HEK293 (cell line): ENCODE measurements at regions not wholly inside any gene's neighbourhood (a gene's known extent, or its start where the extent isn't known, plus 50 kb on each side); places are given as distances from the start of the nearest gene placed in this dataset.

Experiments used
- CTCF ChIA-PET: fragments of 350-600 bp; formaldehyde crosslinking; extraction: SDS; loops from one replicate; lab custom pipeline; 2021; ENCODE audit warnings: antibody characterized with exemption; lab: Yijun Ruan, JAX
- POLR2A ChIA-PET: fragments of 300-600 bp; formaldehyde crosslinking; extraction: SDS; loops from one replicate; lab custom pipeline; 2020; ENCODE audit warnings: antibody characterized with exemption, inconsistent platforms; lab: Yijun Ruan, JAX
- H3K27ac ChIP-seq: fragments of 200-500 bp; sonication (Bioruptor generic); 2 replicates; pipeline ENCODE4 v1.5.1; 2014; ENCODE audit warnings: low read depth, low read length, control low read depth, inconsistent platforms; ENCODE audit errors: extremely low read depth
- H3K36me3 ChIP-seq, 2 experiments: fragments of 200-500 bp in 1 of 2; sonication (Bioruptor generic) in 1 of 2; 1 replicate in 1 of 2; 2 replicates in 1 of 2; pipeline ENCODE4 v1.5.1; 2014 to 2017; ENCODE audit warnings: inconsistent platforms in 2 of 2, low read length in 2 of 2; ENCODE audit not compliant: control insufficient read depth in 2 of 2, insufficient read depth in 1 of 2
- H3K4me1 ChIP-seq: fragments of 200-500 bp; sonication (Bioruptor generic); 2 replicates; pipeline ENCODE4 v1.5.1; 2014; ENCODE audit warnings: mild to moderate bottlenecking, low read length, inconsistent platforms; ENCODE audit not compliant: control insufficient read depth, insufficient read depth
- H3K4me3 ChIP-seq: 2 replicates; pipeline ENCODE4 v1.5.1; 2011; ENCODE audit warnings: low read depth, mild to moderate bottlenecking, control low read depth, low read length, moderate library complexity
- H3K9me3 ChIP-seq: fragments of 200-500 bp; sonication (Bioruptor generic); 2 replicates; pipeline ENCODE4 v1.5.1; 2014; ENCODE audit warnings: low read depth, low read length, inconsistent platforms; ENCODE audit not compliant: control insufficient read depth, insufficient read depth
- GLI4 ChIP-seq: fragments of 450-650 bp; formaldehyde crosslinking; IDR thresholded peaks from 2 replicates; pipeline ENCODE4 v1.5.1; 2016; ENCODE audit warnings: missing biosample characterization, missing genetic modification characterization
- HOXA7 ChIP-seq: sonication (generic); formaldehyde crosslinking; IDR thresholded peaks from 2 replicates; pipeline ENCODE4 v1.8.1; 2022; ENCODE audit warnings: missing genetic modification reagents, borderline replicate concordance
- HOXC10 ChIP-seq: sonication (generic); formaldehyde crosslinking; IDR thresholded peaks from 2 replicates; pipeline ENCODE4 v1.8.1; 2023; ENCODE audit warnings: mild to moderate bottlenecking, missing genetic modification reagents
- ZNF10 ChIP-seq: fragments of 450-650 bp; formaldehyde crosslinking; IDR thresholded peaks from 2 replicates; pipeline ENCODE4 v1.5.1; 2017; ENCODE audit warnings: missing biosample characterization, missing genetic modification characterization
- ZNF121 ChIP-seq: fragments of 450-650 bp; formaldehyde crosslinking; IDR thresholded peaks from 2 replicates; pipeline ENCODE4 v1.5.1; 2016; ENCODE audit warnings: missing biosample characterization, missing genetic modification characterization
- ZNF341 ChIP-seq: fragments of 450-650 bp; formaldehyde crosslinking; IDR thresholded peaks from 2 replicates; pipeline ENCODE4; 2016; ENCODE audit warnings: low read depth, missing biosample characterization, missing genetic modification characterization
- ZNF423 ChIP-seq: fragments of 450-650 bp; formaldehyde crosslinking; IDR thresholded peaks from 2 replicates; pipeline ENCODE4 v1.5.1; 2016; ENCODE audit warnings: missing biosample characterization, missing genetic modification characterization
- ZNF501 ChIP-seq: fragments of 450-650 bp; formaldehyde crosslinking; IDR thresholded peaks from 2 replicates; pipeline ENCODE4 v1.5.1; 2016; ENCODE audit warnings: missing biosample characterization, missing genetic modification characterization
- ZNF548 ChIP-seq: fragments of 450-650 bp; formaldehyde crosslinking; IDR thresholded peaks from 2 replicates; pipeline ENCODE4 v1.5.1; 2016; ENCODE audit warnings: missing biosample characterization, missing genetic modification characterization
- ZNF585B ChIP-seq: fragments of 450-650 bp; formaldehyde crosslinking; IDR thresholded peaks from 2 replicates; pipeline ENCODE4 v1.5.1; 2016; ENCODE audit warnings: missing biosample characterization, missing genetic modification characterization
- ZNF830 ChIP-seq: fragments of 450-650 bp; IDR thresholded peaks from 2 replicates; pipeline ENCODE4 v1.5.0; 2018; ENCODE audit warnings: missing biosample characterization, missing genetic modification characterization, low read depth, mild to moderate bottlenecking, moderate library complexity
- ZSCAN16 ChIP-seq: fragments of 450-650 bp; formaldehyde crosslinking; IDR thresholded peaks from 2 replicates; pipeline ENCODE4 v1.5.1; 2016; ENCODE audit warnings: missing biosample characterization, missing genetic modification characterization
- TF ChIP-seq, protein P1 (sequence below): fragments of 450-650 bp; formaldehyde crosslinking; IDR thresholded peaks from 2 replicates; pipeline ENCODE4 v1.5.1; 2016; ENCODE audit warnings: missing biosample characterization, missing genetic modification characterization, borderline replicate concordance
- TF ChIP-seq, protein P2 (sequence below): fragments of 450-650 bp; formaldehyde crosslinking; IDR thresholded peaks from 2 replicates; pipeline ENCODE4 v1.5.1; 2016; ENCODE audit warnings: missing biosample characterization, missing genetic modification characterization
- TF ChIP-seq, protein P3 (sequence below): fragments of 450-650 bp; formaldehyde crosslinking; IDR thresholded peaks from 2 replicates; pipeline ENCODE4 v1.5.1; 2016; ENCODE audit warnings: missing biosample characterization, missing genetic modification characterization
- TF ChIP-seq, protein P4 (sequence below): fragments of 450-650 bp; formaldehyde crosslinking; IDR thresholded peaks from 2 replicates; pipeline ENCODE4 v1.5.1; 2017; ENCODE audit warnings: missing biosample characterization, missing genetic modification characterization
- TF ChIP-seq, protein P5 (sequence below): fragments of 450-650 bp; formaldehyde crosslinking; IDR thresholded peaks from 2 replicates; pipeline ENCODE4 v1.5.1; 2017; ENCODE audit warnings: missing biosample characterization, missing genetic modification characterization
- TF ChIP-seq, protein P6 (sequence below): fragments of 450-650 bp; formaldehyde crosslinking; IDR thresholded peaks from 2 replicates; pipeline ENCODE4 v1.5.1; 2016; ENCODE audit warnings: missing biosample characterization, missing genetic modification characterization

DNA sequence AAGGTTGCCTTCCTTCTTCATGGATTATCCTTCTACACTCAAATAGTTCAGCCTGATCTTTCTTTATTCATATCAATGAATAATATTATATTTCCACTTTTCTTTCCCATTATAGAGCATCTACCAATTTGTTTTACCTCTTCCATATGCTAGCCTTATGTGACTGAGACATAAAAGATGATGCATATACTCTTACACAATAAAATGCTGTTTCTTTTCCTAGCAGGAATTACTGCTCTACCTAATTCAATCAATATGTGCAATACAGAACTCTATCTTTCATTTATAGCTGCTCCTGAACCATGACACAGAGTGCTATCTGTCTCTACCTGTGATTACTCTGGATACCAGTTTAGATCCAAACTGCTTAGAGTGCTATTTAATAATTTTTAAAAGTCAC, 2334.0 kb downstream of the PCDH7 start:
- POLR2A ChIA-PET: no interaction called here
- Histone ChIP-seq H3K9me3 (no peaks in the 10 kb centered on the region), H3K36me3 (no peaks in the 10 kb centered on the region), H3K4me3 (no peak overlapping the region), H3K27ac (no peak overlapping the region), H3K4me1 (no peaks in the 10 kb centered on the region)
- TF ChIP-seq, protein P1, sequence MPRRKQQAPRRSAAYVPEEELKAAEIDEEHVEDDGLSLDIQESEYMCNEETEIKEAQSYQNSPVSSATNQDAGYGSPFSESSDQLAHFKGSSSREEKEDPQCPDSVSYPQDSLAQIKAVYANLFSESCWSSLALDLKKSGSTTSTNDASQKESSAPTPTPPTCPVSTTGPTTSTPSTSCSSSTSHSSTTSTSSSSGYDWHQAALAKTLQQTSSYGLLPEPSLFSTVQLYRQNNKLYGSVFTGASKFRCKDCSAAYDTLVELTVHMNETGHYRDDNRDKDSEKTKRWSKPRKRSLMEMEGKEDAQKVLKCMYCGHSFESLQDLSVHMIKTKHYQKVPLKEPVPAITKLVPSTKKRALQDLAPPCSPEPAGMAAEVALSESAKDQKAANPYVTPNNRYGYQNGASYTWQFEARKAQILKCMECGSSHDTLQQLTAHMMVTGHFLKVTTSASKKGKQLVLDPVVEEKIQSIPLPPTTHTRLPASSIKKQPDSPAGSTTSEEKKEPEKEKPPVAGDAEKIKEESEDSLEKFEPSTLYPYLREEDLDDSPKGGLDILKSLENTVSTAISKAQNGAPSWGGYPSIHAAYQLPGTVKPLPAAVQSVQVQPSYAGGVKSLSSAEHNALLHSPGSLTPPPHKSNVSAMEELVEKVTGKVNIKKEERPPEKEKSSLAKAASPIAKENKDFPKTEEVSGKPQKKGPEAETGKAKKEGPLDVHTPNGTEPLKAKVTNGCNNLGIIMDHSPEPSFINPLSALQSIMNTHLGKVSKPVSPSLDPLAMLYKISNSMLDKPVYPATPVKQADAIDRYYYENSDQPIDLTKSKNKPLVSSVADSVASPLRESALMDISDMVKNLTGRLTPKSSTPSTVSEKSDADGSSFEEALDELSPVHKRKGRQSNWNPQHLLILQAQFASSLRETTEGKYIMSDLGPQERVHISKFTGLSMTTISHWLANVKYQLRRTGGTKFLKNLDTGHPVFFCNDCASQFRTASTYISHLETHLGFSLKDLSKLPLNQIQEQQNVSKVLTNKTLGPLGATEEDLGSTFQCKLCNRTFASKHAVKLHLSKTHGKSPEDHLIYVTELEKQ (tag by site-specific recombination): no peak
- TF ChIP-seq, protein P2, sequence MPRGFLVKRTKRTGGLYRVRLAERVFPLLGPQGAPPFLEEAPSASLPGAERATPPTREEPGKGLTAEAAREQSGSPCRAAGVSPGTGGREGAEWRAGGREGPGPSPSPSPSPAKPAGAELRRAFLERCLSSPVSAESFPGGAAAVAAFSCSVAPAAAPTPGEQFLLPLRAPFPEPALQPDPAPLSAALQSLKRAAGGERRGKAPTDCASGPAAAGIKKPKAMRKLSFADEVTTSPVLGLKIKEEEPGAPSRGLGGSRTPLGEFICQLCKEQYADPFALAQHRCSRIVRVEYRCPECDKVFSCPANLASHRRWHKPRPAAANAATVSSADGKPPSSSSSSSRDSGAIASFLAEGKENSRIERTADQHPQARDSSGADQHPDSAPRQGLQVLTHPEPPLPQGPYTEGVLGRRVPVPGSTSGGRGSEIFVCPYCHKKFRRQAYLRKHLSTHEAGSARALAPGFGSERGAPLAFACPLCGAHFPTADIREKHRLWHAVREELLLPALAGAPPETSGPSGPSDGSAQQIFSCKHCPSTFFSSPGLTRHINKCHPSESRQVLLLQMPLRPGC (tag by site-specific recombination): no peak
- TF ChIP-seq ZNF121 (tag by site-specific recombination) (no peak), ZNF585B (tag by site-specific recombination) (no peak), ZNF548 (tag by site-specific recombination) (no peak), ZNF501 (tag by site-specific recombination) (no peak)
- TF ChIP-seq, protein P3, sequence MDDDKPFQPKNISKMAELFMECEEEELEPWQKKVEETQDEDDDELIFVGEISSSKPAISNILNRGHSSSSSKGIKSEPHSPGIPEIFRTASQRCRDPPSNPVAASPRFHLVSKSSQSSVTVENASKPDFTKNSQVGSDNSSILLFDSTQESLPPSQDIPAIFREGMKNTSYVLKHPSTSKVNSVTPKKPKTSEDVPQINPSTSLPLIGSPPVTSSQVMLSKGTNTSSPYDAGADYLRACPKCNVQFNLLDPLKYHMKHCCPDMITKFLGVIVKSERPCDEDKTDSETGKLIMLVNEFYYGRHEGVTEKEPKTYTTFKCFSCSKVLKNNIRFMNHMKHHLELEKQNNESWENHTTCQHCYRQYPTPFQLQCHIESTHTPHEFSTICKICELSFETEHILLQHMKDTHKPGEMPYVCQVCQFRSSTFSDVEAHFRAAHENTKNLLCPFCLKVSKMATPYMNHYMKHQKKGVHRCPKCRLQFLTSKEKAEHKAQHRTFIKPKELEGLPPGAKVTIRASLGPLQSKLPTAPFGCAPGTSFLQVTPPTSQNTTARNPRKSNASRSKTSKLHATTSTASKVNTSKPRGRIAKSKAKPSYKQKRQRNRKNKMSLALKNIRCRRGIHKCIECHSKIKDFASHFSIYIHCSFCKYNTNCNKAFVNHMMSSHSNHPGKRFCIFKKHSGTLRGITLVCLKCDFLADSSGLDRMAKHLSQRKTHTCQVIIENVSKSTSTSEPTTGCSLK: no peak
- TF ChIP-seq, protein P4, sequence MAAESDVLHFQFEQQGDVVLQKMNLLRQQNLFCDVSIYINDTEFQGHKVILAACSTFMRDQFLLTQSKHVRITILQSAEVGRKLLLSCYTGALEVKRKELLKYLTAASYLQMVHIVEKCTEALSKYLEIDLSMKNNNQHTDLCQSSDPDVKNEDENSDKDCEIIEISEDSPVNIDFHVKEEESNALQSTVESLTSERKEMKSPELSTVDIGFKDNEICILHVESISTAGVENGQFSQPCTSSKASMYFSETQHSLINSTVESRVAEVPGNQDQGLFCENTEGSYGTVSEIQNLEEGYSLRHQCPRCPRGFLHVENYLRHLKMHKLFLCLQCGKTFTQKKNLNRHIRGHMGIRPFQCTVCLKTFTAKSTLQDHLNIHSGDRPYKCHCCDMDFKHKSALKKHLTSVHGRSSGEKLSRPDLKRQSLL (tag by site-specific recombination): no peak
- TF ChIP-seq, protein P5, sequence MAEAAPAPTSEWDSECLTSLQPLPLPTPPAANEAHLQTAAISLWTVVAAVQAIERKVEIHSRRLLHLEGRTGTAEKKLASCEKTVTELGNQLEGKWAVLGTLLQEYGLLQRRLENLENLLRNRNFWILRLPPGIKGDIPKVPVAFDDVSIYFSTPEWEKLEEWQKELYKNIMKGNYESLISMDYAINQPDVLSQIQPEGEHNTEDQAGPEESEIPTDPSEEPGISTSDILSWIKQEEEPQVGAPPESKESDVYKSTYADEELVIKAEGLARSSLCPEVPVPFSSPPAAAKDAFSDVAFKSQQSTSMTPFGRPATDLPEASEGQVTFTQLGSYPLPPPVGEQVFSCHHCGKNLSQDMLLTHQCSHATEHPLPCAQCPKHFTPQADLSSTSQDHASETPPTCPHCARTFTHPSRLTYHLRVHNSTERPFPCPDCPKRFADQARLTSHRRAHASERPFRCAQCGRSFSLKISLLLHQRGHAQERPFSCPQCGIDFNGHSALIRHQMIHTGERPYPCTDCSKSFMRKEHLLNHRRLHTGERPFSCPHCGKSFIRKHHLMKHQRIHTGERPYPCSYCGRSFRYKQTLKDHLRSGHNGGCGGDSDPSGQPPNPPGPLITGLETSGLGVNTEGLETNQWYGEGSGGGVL (tag by site-specific recombination): no peak
- CTCF ChIA-PET: no interaction called here

DNA sequence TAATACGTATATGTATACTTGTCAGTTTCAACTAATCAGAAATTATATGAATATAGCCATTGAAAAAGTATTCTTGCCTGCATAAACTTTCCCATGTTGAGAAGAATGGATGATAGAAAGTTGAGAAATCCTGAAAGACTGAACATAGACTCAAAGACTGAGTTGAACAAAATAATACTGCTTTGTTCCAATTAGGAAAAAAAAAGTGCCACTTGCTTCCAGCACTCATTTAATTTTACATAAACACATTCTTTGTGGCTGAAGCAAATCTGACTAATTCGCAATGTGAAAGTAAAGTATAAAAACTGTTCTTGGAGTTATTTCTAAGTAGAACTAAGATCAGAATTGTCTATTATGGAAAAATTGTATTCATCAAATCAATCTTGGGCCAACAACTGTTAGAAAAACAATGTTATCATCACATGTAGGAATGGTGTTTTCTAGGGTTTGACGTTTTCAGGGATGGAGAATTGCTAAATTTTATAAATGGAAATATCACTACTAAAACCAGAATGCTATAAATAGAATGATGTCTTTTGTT, 2334.6 kb downstream of the PCDH7 start:
- Histone ChIP-seq H3K27ac (no peak overlapping the region), H3K36me3 (no peaks in the 10 kb centered on the region), H3K4me3 (no peak overlapping the region), H3K9me3 (no peaks in the 10 kb centered on the region), H3K4me1 (no peaks in the 10 kb centered on the region)
- CTCF ChIA-PET: no interaction called here
- POLR2A ChIA-PET: no interaction called here
- TF ChIP-seq, protein P6, sequence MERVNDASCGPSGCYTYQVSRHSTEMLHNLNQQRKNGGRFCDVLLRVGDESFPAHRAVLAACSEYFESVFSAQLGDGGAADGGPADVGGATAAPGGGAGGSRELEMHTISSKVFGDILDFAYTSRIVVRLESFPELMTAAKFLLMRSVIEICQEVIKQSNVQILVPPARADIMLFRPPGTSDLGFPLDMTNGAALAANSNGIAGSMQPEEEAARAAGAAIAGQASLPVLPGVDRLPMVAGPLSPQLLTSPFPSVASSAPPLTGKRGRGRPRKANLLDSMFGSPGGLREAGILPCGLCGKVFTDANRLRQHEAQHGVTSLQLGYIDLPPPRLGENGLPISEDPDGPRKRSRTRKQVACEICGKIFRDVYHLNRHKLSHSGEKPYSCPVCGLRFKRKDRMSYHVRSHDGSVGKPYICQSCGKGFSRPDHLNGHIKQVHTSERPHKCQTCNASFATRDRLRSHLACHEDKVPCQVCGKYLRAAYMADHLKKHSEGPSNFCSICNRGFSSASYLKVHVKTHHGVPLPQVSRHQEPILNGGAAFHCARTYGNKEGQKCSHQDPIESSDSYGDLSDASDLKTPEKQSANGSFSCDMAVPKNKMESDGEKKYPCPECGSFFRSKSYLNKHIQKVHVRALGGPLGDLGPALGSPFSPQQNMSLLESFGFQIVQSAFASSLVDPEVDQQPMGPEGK (tag by site-specific recombination): no peak
- TF ChIP-seq ZNF341 (tag by site-specific recombination) (no peak), HOXA7 (no peak), ZNF830 (tag by site-specific recombination) (no peak), ZNF10 (tag by site-specific recombination) (no peak), ZNF423 (tag by site-specific recombination) (no peak), ZSCAN16 (tag by site-specific recombination) (no peak), HOXC10 (CRISPR knock-in tag) (no peak), GLI4 (tag by site-specific recombination) (no peak)
